Activated naive CD4-positive, alpha-beta T cell treated with anti-CD3 and anti-CD28 coated beads, Interleukin-2, amount 50 U/mL, for 24 hours (primary cell): ENCODE measurements at regions not wholly inside any gene's neighbourhood (a gene's known extent, or its start where the extent isn't known, plus 50 kb on each side); places are given as distances from the start of the nearest gene placed in this dataset.
"Not testable (repeated sequence)": the region's sequence is repeated elsewhere in the genome, so short reads cannot be mapped to it uniquely, and the experiment has no call there.

Source experiments
- H3K27ac Mint-ChIP-seq: one replicate; pipeline ENCODE4 v1.8.0; 2021; ENCODE audit warnings: mild to moderate bottlenecking, mixed read lengths
- H3K27me3 Mint-ChIP-seq: one replicate; pipeline ENCODE4 v1.8.0; 2021; ENCODE audit warnings: mixed read lengths
- H3K36me3 Mint-ChIP-seq: one replicate; pipeline ENCODE4 v1.8.0; 2021; ENCODE audit warnings: mixed read lengths
- H3K4me1 Mint-ChIP-seq: one replicate; pipeline ENCODE4 v1.8.0; 2021; ENCODE audit warnings: mixed read lengths
- H3K4me3 Mint-ChIP-seq: one replicate; pipeline ENCODE4 v1.8.0; 2021; ENCODE audit warnings: mild to moderate bottlenecking, mixed read lengths
- H3K9me3 Mint-ChIP-seq: one replicate; pipeline ENCODE4 v1.8.0; 2021; ENCODE audit warnings: mixed read lengths

GRCh38 chr4:38523054-38523453 is 140.9 kb upstream of the KLF3 start:
- no peak overlapping the region for H3K27ac Mint-ChIP-seq
- H3K4me1 Mint-ChIP-seq = peaks cover 40% of the 10 kb centered on the region
- H3K36me3 Mint-ChIP-seq = peaks cover 14% of the 10 kb centered on the region
- H3K4me3 Mint-ChIP-seq = no peak overlapping the region
- peaks cover 5% of the 10 kb centered on the region for H3K9me3 Mint-ChIP-seq
- no peaks in the 10 kb centered on the region for H3K27me3 Mint-ChIP-seq

GRCh38 chr4:38523524-38524448 is 140.2 kb upstream of the KLF3 start:
- Mint-ChIP-seq H3K27me3 (no peaks in the 10 kb centered on the region), H3K4me1 (peaks cover 32% of the 10 kb centered on the region), H3K36me3 (peaks cover 14% of the 10 kb centered on the region), H3K4me3 (peak overlapping the region; percentile 37), H3K27ac (no peak overlapping the region), H3K9me3 (peaks cover 5% of the 10 kb centered on the region)

- Mint-ChIP-seq H3K27ac (no peak overlapping the region), H3K4me3 (no peak overlapping the region), H3K9me3 (no peaks in the 10 kb centered on the region), H3K27me3 (no peaks in the 10 kb centered on the region), H3K36me3 (peaks cover under 1% of the 10 kb centered on the region), H3K4me1 (peaks cover 43% of the 10 kb centered on the region)
Measured at GRCh38 chr4:38526412-38526811, 137.6 kb upstream of the KLF3 start.

- Mint-ChIP-seq H3K4me1 (peaks cover 39% of the 10 kb centered on the region), H3K9me3 (no peaks in the 10 kb centered on the region), H3K27me3 (no peaks in the 10 kb centered on the region), H3K27ac (peak overlapping the region; percentile 9), H3K4me3 (peak overlapping the region; percentile 43), H3K36me3 (no peaks in the 10 kb centered on the region)
Measured at GRCh38 chr4:38529189-38530115, 134.5 kb upstream of the KLF3 start.

- Mint-ChIP-seq H3K4me1 (peaks cover 34% of the 10 kb centered on the region), H3K36me3 (no peaks in the 10 kb centered on the region), H3K27ac (no peak overlapping the region), H3K27me3 (no peaks in the 10 kb centered on the region), H3K4me3 (no peak overlapping the region), H3K9me3 (no peaks in the 10 kb centered on the region)
Measured at GRCh38 chr4:38530486-38530885, 133.5 kb upstream of the KLF3 start.

- H3K36me3 Mint-ChIP-seq = no peaks in the 10 kb centered on the region
- H3K27ac Mint-ChIP-seq = no peak overlapping the region
- H3K9me3 Mint-ChIP-seq = no peaks in the 10 kb centered on the region
- H3K4me3 Mint-ChIP-seq = no peak overlapping the region
- peaks cover 30% of the 10 kb centered on the region for H3K4me1 Mint-ChIP-seq
- H3K27me3 Mint-ChIP-seq = no peaks in the 10 kb centered on the region
Measured at GRCh38 chr4:38531141-38531727, 132.8 kb upstream of the KLF3 start.

- Mint-ChIP-seq H3K4me3 (no peak overlapping the region), H3K27me3 (no peaks in the 10 kb centered on the region), H3K4me1 (peaks cover 27% of the 10 kb centered on the region), H3K36me3 (no peaks in the 10 kb centered on the region), H3K9me3 (no peaks in the 10 kb centered on the region), H3K27ac (peak overlapping the region; percentile 51)
Measured at GRCh38 chr4:38532908-38533499, 131.0 kb upstream of the KLF3 start.

- no peak overlapping the region for H3K4me3 Mint-ChIP-seq
- no peaks in the 10 kb centered on the region for H3K36me3 Mint-ChIP-seq
- H3K27ac Mint-ChIP-seq = no peak overlapping the region
- H3K27me3 Mint-ChIP-seq = no peaks in the 10 kb centered on the region
- H3K4me1 Mint-ChIP-seq = peaks cover 22% of the 10 kb centered on the region
- no peaks in the 10 kb centered on the region for H3K9me3 Mint-ChIP-seq
Measured at GRCh38 chr4:38534344-38535045, 129.5 kb upstream of the KLF3 start.

GRCh38 chr4:38535071-38535470 is 128.9 kb upstream of the KLF3 start:
- H3K36me3 Mint-ChIP-seq, H3K27me3 Mint-ChIP-seq, H3K9me3 Mint-ChIP-seq, H3K4me3 Mint-ChIP-seq, H3K27ac Mint-ChIP-seq: not testable (repeated sequence)
- H3K4me1 Mint-ChIP-seq = peaks cover 16% of the 10 kb centered on the region

- Mint-ChIP-seq H3K36me3 (no peaks in the 10 kb centered on the region), H3K9me3 (no peaks in the 10 kb centered on the region), H3K4me1 (peaks cover 13% of the 10 kb centered on the region), H3K27me3 (no peaks in the 10 kb centered on the region), H3K4me3 (no peak overlapping the region), H3K27ac (no peak overlapping the region)
Measured at GRCh38 chr4:38535717-38536116, 128.3 kb upstream of the KLF3 start.

- Mint-ChIP-seq H3K36me3 (no peaks in the 10 kb centered on the region), H3K4me3 (no peak overlapping the region), H3K4me1 (peaks cover 5% of the 10 kb centered on the region), H3K27ac (no peak overlapping the region), H3K9me3 (no peaks in the 10 kb centered on the region), H3K27me3 (no peaks in the 10 kb centered on the region)
Measured at GRCh38 chr4:38536716-38537115, 127.3 kb upstream of the KLF3 start.

GRCh38 chr4:38537666-38538065 is 126.3 kb upstream of the KLF3 start:
- Mint-ChIP-seq H3K36me3 (no peaks in the 10 kb centered on the region), H3K27ac (no peak overlapping the region), H3K4me1 (no peaks in the 10 kb centered on the region), H3K9me3 (no peaks in the 10 kb centered on the region), H3K27me3 (no peaks in the 10 kb centered on the region), H3K4me3 (no peak overlapping the region)

GRCh38 chr4:38538517-38538916 is 125.5 kb upstream of the KLF3 start:
- Mint-ChIP-seq H3K27ac (no peak overlapping the region), H3K27me3 (no peaks in the 10 kb centered on the region), H3K36me3 (no peaks in the 10 kb centered on the region), H3K4me3 (no peak overlapping the region), H3K4me1 (no peaks in the 10 kb centered on the region), H3K9me3 (no peaks in the 10 kb centered on the region)

GRCh38 chr4:38539501-38539900 is 124.5 kb upstream of the KLF3 start:
- Mint-ChIP-seq H3K27me3 (no peaks in the 10 kb centered on the region), H3K4me1 (no peaks in the 10 kb centered on the region), H3K36me3 (no peaks in the 10 kb centered on the region), H3K9me3 (no peaks in the 10 kb centered on the region), H3K4me3 (no peak overlapping the region), H3K27ac (no peak overlapping the region)

GRCh38 chr4:38547052-38547451 is 116.9 kb upstream of the KLF3 start:
- Mint-ChIP-seq H3K4me1 (no peaks in the 10 kb centered on the region), H3K4me3 (no peak overlapping the region), H3K27me3 (no peaks in the 10 kb centered on the region), H3K36me3 (no peaks in the 10 kb centered on the region), H3K9me3 (no peaks in the 10 kb centered on the region), H3K27ac (no peak overlapping the region)
